ENCODE measurements at regions not wholly inside any gene's neighbourhood (a gene's known extent, or its start where the extent isn't known, plus 50 kb on each side); places are given as distances from the start of the nearest gene placed in this dataset.

DNA sequence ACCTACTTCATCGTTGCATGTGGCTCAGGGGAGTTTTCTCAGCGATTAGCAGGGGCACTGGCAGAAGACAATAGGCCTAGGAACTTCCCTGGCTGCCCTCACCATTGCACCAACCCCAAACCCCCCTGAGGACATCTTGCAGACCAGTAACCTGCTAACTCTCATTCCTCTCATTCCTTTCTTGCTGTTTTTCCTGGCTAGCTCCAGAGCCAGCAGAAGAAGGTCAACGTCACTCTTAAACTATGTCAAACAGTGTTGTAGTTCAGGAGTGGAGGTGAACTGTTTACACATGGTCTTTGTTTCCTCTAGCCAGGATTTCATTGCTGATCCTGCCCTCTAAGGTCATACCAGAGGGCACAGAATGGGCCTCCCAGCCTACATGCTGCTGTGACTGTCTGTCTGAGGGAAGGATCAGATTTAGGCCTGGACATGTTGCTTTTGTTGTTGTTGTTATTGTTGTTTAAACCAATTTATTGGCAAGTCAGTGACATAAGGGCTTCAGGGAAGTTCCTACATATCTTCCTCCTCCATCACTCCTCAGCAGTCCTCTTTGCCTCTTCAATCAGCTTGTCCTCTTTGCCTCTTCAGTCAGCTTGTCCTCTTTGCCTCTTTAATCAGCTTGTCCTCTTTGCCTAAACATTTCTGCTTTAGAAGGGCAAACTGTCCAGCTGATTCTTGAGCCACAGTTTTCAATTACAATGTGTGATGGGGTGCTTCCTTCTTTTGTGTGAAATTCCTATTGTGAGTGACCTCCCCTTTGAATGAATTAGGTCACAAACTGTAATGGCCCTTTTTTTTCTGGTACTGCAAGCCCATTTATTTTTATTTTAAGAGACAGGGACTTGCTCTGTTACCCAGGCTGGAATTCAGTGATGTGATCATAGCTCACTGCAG, 471.9 kb upstream of the TNP1 start:
- H3K4me3 Mint-ChIP-seq (ENCODE audit: unreplicated experiment): no peak overlapping the region
- no peak for DNase-seq
- TF ChIP-seq, protein P1, sequence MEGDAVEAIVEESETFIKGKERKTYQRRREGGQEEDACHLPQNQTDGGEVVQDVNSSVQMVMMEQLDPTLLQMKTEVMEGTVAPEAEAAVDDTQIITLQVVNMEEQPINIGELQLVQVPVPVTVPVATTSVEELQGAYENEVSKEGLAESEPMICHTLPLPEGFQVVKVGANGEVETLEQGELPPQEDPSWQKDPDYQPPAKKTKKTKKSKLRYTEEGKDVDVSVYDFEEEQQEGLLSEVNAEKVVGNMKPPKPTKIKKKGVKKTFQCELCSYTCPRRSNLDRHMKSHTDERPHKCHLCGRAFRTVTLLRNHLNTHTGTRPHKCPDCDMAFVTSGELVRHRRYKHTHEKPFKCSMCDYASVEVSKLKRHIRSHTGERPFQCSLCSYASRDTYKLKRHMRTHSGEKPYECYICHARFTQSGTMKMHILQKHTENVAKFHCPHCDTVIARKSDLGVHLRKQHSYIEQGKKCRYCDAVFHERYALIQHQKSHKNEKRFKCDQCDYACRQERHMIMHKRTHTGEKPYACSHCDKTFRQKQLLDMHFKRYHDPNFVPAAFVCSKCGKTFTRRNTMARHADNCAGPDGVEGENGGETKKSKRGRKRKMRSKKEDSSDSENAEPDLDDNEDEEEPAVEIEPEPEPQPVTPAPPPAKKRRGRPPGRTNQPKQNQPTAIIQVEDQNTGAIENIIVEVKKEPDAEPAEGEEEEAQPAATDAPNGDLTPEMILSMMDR (IDR thresholded peaks at IDR 0.05; ENCODE audit: partially characterized antibody, unreplicated experiment): no peak
- H3K9me3 Mint-ChIP-seq (ENCODE audit: unreplicated experiment): no peaks in the 10 kb centered on the region
- peaks cover 2% of the 10 kb centered on the region for H3K27me3 Mint-ChIP-seq (ENCODE audit: unreplicated experiment)
- H3K36me3 Mint-ChIP-seq (ENCODE audit: unreplicated experiment): no peaks in the 10 kb centered on the region
- no peak overlapping the region for H3K27ac Mint-ChIP-seq (ENCODE audit: unreplicated experiment)
- H3K4me1 Mint-ChIP-seq (ENCODE audit: low read depth, unreplicated experiment): no peaks in the 10 kb centered on the region

DNA sequence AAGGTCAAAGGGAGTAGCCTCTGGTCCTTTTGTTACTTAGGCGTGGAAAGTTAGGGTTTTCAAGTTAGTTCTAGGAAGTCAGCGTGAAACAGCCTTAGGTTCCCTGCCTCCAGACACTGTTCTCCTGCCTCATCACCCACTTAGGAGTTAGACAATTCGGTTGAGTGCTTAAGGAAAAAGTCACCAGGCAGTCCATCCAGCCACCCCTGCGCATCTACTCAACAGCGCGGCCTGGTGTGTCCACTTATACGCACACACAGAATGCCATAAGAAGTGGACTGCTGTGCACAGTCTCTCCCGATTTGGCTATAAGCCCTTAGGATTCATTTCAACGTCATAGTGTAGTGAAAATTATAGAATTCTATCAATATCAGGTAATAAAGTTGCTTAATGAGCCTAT, 470.8 kb upstream of the TNP1 start:
- Mint-ChIP-seq H3K27me3 (ENCODE audit: unreplicated experiment) (peaks cover 2% of the 10 kb centered on the region), H3K27ac (ENCODE audit: unreplicated experiment) (no peak overlapping the region), H3K4me1 (ENCODE audit: low read depth, unreplicated experiment) (no peaks in the 10 kb centered on the region)

DNA sequence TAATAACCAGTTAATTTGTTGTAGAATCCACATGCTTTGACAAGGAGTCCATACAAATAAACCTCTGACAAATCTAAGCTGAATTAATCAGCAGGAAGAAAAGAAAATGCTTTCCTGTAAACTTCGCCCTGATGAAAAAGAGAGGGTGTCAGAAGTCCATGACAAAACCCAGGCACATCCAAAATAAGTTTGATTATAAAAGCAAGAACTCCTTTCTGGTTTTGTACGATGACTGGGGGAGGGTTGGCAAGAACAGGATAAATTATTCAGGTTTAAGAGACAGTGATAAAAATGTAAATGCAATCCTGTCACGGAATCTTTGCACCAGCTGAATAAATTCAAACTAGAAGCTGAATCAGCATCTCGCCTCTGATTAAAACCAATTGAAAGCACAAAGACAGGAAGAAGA, 469.2 kb upstream of the TNP1 start:
- no peak for DNase-seq
- TF ChIP-seq, protein P1 (IDR thresholded peaks at IDR 0.05; ENCODE audit: partially characterized antibody, unreplicated experiment): no peak
- Mint-ChIP-seq H3K27me3 (ENCODE audit: unreplicated experiment) (peaks cover 2% of the 10 kb centered on the region), H3K4me1 (ENCODE audit: low read depth, unreplicated experiment) (peaks cover 8% of the 10 kb centered on the region), H3K36me3 (ENCODE audit: unreplicated experiment) (peaks cover 5% of the 10 kb centered on the region), H3K4me3 (ENCODE audit: unreplicated experiment) (no peak overlapping the region), H3K27ac (ENCODE audit: unreplicated experiment) (no peak overlapping the region), H3K9me3 (ENCODE audit: unreplicated experiment) (peaks cover 3% of the 10 kb centered on the region)

More for the DNA sequence above, 470.8 kb upstream of the TNP1 start:
- H3K4me3 Mint-ChIP-seq (ENCODE audit: unreplicated experiment): no peak overlapping the region
- TF ChIP-seq, protein P1 (IDR thresholded peaks at IDR 0.05; ENCODE audit: partially characterized antibody, unreplicated experiment): no peak
- H3K9me3 Mint-ChIP-seq (ENCODE audit: unreplicated experiment): no peaks in the 10 kb centered on the region
- no peak for DNase-seq
- H3K36me3 Mint-ChIP-seq (ENCODE audit: unreplicated experiment): no peaks in the 10 kb centered on the region

DNA sequence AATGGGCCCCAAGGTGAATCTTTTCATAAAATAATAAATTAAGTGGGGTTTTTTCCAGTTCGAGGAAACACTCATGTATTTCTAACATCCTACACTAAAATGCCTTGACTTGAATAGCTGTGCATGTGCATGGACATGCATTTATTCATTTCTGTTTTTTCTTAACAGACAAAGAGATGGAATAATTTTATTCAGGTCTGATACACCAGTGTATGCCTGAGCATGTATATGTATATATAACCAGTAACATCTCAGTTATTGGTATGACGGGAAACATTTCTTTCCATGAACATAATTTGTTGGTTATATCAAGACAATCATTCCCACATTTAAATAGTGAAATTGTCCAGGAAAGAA, 468.7 kb upstream of the TNP1 start:
- H3K27ac Mint-ChIP-seq (ENCODE audit: unreplicated experiment): no peak overlapping the region
- no peak overlapping the region for H3K4me3 Mint-ChIP-seq (ENCODE audit: unreplicated experiment)
- TF ChIP-seq, protein P1 (IDR thresholded peaks at IDR 0.05; ENCODE audit: partially characterized antibody, unreplicated experiment): no peak
- peaks cover 2% of the 10 kb centered on the region for H3K27me3 Mint-ChIP-seq (ENCODE audit: unreplicated experiment)
- H3K4me1 Mint-ChIP-seq (ENCODE audit: low read depth, unreplicated experiment): peaks cover 8% of the 10 kb centered on the region
- H3K9me3 Mint-ChIP-seq (ENCODE audit: unreplicated experiment): peaks cover 4% of the 10 kb centered on the region
- H3K36me3 Mint-ChIP-seq (ENCODE audit: unreplicated experiment): peaks cover 8% of the 10 kb centered on the region
- DNase-seq: no peak

DNA sequence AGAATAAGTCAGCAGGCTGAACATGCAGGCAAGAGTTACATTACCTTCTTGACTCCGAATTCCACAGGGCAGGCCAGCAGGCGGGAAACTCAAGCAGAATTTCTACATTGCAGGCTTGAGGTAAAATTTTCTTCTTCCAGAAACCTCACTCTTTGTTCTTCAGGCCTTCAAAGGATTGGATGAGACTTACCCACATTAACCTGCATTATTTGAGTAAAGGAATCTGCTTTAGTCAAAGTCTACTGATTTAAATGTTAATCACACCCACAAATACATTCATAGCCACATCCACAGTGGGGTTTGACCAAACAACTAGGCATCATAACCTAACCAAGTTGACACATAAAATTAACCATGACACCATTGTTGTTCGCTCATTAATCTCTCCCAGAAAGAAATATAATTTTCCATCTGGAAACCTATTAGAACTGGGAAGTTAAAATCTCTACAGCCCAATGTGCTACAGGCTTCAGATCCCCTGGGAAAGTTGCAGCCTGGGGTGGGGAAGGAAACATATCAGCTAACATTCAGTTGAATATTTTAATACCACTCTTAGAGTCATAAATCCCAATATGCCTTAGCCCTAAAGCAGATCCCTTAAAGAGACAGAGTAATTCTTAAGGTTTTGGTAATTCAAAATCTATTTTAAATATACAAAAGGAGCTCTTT, 468.2 kb upstream of the TNP1 start:
- Mint-ChIP-seq H3K27ac (ENCODE audit: unreplicated experiment) (no peak overlapping the region), H3K27me3 (ENCODE audit: unreplicated experiment) (peaks cover 2% of the 10 kb centered on the region), H3K36me3 (ENCODE audit: unreplicated experiment) (peaks cover 8% of the 10 kb centered on the region), H3K4me1 (ENCODE audit: low read depth, unreplicated experiment) (peaks cover 8% of the 10 kb centered on the region), H3K4me3 (ENCODE audit: unreplicated experiment) (no peak overlapping the region), H3K9me3 (ENCODE audit: unreplicated experiment) (peaks cover 4% of the 10 kb centered on the region)
- DNase-seq: no peak
- TF ChIP-seq, protein P1 (IDR thresholded peaks at IDR 0.05; ENCODE audit: partially characterized antibody, unreplicated experiment): no peak

Data from glutamatergic neuron (in vitro differentiated cells).